ENCODE measurements at regions not wholly inside any gene's neighbourhood (a gene's known extent, or its start where the extent isn't known, plus 50 kb on each side); places are given as distances from the start of the nearest gene placed in this dataset.
"Not testable (repeated sequence)": the region's sequence is repeated elsewhere in the genome, so short reads cannot be mapped to it uniquely, and the experiment has no call there.

DNA sequence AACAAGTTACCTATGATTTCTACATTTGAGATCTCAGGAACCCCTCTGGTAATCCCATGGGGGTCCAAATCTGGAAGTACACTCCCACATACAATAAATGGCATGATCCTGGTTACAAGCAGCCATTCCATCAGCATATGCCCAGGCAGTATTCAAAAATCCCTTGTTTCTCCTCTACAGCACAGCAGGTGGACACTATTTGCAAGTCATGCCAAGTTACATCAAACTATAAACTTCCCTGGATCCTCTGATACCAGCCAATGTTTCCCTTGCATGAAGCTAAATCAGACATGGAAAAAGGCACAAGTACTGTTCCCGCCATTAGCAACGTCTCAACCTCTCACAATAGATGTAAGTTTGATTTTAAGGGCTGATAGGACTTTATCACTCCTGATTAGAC lies 134.5 kb upstream of the PRSS16 start:
- DNase-seq: no peak

- DNase-seq: no peak
Observed at GRCh38 chr6:27119329-27119728, 128.2 kb upstream of the PRSS16 start.

DNA sequence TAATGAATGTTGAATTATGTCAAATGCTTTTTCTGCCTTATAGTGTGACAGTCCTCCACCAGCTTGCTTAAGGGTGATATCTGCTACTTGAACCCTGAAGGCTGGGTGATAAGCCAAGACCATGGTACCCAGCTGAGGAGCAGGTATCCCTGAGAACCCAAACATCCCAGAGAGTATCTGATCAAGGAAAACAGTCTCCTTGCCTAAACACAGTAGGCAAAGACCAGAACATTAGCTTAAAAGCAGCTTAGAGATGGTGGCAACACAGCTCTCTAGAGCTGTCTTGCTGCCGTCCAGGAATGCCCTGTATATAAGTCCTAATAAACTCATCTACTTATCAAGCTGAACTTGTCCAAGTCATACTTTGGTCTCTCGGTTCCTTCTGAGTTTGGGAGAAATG lies 127.7 kb upstream of the PRSS16 start:
- DNase-seq: no peak

DNA sequence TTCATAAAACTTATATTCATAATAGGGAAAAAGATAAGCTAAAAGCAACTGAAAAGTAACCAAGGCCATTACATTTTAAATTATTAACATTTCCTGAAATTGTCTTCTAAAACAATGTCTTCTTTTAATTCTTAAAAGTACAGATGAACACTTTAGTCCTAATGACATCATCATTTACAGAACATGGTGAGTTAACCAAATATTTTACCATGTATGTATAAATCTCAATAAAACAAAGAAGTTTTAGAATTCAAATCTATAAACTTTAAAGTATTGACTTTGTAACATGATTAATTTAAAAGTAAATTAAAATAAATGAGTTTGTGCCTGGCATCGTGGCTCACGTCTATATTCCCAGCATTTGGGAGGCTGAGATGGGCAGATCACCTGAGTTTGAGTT lies 125.9 kb upstream of the PRSS16 start:
- no peak for DNase-seq

DNA sequence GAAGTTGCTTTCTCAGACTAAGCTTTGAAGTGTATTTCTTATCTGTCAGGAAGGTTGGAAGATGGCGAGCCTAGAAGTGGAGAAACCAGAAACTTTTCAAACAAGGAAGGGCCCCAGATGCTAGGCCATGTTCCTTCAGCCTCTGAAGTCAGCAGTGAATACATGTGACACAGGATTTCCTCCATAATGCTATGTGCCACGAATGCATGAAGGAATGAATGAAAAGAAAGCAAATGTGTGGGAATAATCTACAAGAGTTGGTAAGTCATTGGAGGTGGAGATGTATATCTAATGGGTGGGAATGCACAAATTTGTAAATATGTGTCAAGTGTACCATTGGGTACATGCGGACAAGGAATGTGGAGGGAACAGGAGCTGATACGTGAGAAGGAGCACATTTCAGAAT lies 123.2 kb upstream of the PRSS16 start:
- DNase-seq: no peak

DNA sequence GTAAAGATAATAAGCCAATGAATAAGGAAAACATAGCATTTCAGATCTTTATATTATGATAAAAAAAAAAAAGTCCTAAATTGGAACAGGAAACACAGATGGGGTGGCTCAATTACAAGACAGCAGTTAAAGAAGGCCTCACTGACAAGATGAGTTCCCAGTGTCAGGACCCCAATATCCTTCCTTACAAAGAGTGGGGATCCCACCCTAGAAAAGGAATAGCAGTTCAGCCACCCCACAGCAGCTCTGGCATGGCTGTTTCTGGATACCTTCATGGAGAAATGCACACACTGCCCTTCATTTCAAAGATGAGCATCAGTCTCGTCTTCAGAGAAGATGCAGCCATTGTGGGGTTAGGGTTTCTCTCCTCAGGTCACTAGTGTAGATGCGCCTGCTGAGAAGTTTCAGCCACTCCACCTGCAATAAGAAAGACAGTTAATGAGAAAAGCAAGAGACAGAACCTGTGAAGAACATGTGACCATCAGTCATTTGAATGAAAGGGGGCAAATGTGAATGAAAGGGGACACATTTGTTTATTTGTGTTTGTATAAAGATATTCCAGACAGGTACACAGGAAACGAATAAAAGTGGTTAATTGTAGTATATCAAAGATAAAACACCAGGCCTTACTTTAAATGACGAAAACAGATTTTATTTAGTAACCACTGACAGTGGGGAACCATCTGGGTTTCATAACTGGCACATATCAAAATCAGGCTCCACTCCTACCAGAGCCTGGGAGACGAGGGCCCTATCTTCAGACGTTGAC lies 121.3 kb upstream of the PRSS16 start:
- no peak for DNase-seq

DNA sequence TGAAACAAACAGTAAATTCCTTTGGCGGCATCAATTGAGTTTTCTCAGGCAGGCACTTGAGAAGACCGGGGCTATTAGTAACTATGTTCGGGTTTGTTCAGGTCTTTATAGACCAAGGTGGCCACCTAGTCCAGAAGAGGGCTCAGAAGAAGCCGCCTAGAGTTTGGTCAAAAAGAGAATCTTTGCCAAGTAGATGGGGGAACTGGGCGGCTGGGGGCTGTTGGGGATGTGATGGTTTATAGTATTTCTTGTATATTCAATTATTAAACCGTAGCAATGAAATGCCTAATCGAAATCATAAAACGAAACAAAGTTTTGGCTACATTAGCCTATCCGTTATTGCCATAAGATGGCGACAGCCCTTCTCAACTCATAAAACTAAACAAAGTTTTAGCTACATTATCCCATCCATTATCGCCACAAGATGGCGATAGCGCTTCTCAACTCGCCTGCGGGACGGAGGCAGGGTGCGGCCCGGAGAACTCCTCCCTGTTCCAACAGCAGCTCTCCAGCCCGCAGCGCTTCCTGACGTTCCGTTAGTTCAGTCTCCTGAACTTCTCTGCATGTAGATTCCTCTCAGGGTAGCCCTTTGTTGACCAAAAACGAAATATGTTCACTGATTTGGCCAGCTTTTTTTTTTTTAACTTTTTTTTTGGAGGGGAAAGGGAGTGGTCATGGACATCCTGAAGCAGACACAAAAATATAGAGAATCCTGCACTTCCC lies 120.5 kb upstream of the PRSS16 start:
- peak; percentile 80 for DNase-seq

GRCh38 chr6:27127874-27128273 lies 119.6 kb upstream of the PRSS16 start:
- not testable (repeated sequence) for DNase-seq

DNA sequence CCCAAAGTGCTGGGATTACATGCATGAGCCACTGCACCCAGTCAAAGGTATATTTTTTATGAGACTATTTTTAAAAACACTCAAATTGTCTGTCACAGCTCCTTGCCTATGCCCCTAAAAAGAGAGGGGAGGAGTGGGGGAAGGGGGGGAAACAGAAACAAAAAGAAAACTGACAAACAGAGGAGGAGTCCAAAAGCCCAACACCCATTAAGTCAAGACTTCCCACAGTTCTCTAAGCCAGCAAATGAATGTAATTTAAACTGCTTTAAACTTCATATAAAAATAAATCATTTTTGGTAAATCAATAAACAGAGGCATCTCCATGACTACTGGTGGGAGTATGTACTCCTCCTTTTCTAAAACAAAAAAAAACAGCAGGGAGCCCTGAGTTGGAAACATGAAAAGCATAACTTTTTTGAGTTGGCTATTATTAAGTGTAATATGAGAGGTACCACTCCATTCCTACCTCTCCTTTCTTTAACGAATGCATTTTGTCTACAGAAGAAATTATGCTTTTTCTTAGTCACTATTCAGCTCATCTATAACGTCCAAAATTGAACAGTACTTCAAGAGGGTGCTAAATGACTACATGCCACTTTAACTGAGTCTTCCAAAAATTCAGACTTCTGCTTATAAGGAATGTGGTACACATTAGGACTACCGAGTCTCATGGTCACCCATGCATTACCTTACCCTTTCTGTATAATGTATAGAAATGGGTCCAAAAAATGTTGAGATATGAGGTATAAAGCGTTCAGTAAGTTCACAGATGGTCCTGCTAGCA lies 119.0 kb upstream of the PRSS16 start:
- DNase-seq: no peak

DNA sequence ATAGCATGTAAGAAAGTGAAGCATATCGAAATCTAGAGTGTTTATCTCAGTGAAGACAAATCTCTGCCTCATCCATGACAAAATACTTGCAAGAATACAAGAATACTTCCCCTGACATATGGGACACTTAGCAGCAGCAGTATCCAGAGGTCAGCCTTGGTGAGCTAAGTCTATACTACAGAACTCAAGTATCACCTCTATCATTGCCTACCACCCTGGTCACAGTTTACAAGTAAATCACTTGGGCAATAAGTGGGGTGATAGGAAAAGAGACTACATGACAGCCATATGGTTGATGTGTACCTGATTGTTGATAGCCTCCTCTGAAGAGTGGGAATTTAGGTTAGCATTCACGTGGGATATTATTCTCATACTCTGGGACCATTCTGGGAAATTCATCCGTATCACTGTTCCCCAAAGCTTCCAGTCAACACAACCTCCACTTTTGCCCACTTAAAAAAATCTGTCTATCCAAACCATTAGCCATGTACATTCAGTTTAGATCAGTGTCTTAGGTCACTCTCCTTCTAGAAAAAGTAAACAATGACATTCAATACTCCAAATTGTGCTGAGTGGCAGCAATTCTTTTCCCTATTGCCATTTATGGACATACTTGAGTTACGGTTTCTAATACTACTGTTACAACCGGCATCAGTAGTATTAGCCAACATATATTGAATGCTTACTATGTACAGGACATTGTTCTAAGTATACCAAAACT lies 118.2 kb upstream of the PRSS16 start:
- no peak for DNase-seq

DNA sequence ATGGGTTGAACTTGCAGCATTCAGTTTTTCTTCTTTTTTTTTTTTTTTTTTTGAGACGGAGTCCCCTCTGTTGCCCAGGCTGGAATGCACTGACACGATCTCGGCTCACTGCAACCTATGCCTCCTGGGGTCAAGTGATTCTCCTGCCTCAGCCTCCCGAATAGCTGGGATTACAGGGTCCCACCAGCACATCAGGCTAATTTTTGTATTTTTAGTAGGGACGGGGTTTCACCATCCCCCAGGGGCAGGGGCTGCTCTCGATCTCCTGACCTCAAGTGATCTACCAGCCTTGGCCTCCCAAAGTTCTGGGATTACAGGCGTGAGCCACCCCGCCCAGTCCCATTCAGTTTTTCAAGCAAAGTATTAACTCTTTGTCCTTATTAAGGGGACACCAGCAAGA lies 117.6 kb upstream of the PRSS16 start:
- no peak for DNase-seq

GRCh38 chr6:27130668-27131428 lies 116.7 kb upstream of the PRSS16 start:
- no peak for DNase-seq

DNA sequence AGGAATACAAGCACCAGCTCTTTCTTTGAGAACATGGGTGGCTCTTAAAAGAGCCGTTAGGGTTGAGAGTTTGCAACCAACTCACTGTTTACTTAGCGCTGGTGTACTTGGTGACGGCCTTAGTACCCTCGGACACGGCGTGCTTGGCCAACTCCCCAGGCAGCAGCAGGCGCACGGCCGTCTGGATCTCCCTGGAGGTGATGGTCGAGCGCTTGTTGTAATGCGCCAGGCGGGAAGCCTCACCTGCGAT lies 115.3 kb upstream of the PRSS16 start:
- DNase-seq: not testable (repeated sequence)

GRCh38 chr6:27132532-27133280 lies 114.8 kb upstream of the PRSS16 start:
- DNase-seq: peak; percentile 86

DNA sequence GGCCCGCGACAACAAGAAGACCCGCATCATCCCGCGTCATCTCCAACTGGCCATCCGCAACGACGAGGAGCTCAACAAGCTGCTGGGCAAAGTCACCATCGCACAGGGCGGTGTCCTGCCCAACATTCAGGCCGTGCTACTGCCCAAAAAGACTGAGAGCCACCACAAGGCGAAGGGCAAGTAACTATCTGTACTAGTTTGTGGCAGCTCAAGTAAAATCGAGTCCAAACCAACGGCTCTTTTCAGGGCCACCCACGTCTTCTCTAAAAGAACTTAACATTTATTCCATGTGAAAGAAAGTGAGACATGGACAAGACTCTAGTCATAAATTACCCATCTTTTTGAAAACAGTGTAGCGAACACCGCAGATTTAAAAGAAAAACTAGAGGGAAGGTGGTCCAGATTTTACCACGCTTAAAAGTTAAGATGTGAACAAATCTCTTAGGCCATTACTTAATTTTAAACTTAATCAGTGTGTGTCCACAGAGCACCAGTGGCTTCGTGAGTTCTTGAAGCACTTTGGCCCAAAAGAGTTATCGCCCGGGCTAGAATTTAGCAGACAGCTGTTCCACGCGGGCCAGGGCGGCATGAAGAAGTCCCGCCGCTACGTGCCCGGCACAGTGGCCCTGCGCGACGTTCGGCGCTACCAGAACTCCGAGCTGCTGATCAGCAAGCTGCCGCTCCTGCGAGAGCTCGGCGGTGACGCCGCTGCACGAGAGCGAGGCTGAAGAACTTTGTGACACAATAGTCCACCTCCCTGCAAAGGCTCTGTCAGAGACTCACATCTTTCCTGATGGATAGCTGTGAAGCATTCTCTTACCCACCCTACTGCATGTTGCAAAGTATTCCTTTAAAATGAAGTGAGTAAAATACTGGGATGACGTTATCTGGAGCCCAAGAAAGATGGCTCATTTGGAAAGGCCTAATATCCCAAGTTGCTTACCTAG lies 113.9 kb upstream of the PRSS16 start:
- DNase-seq: peak; percentile 70

GRCh38 chr6:27135087-27135657 lies 112.3 kb upstream of the PRSS16 start:
- no peak for DNase-seq

DNA sequence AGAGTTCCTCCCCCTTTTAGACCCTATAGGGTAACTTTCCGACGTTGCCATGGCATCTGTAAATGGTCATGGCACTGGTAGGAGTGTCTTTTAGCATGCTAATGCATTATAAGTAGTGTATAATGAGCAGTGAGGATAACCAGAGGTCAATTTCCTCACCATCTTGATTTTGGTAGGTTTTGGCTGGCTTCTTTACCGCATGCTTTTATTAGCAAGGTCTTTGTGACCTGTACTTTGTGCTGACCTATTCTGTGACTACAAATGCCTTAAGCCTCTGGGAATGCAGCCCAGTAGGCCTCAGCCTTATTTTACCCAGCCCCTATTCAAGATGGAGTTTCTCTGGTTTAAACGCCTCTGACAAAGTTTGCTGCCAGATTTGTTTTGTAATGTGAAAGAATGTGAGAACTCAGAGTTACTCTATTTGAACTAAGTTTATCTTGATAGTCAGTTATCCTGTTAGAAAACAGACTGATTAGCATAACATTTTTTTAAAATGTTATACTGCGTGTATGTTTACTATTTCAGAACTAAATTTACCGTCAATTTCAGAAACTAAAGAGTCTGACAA lies 111.3 kb upstream of the PRSS16 start:
- DNase-seq: no peak

- DNase-seq: no peak
Observed at GRCh38 chr6:27136978-27137814, 110.3 kb upstream of the PRSS16 start.

- DNase-seq: no peak
Observed at GRCh38 chr6:27138406-27138805, 109.1 kb upstream of the PRSS16 start.
